DMS53 treated with DMSO at 0.1 percent for 48 hours (cell line): ENCODE measurements at regions not wholly inside any gene's neighbourhood (a gene's known extent, or its start where the extent isn't known, plus 50 kb on each side); places are given as distances from the start of the nearest gene placed in this dataset.
"Not testable (repeated sequence)": the region's sequence is repeated elsewhere in the genome, so short reads cannot be mapped to it uniquely, and the experiment has no call there.

ENCODE experiments used
- DNase-seq: peaks from one replicate; lab custom pipeline; 2025; ENCODE audit not compliant: unreplicated experiment; lab: John Stamatoyannopoulos, UW

- DNase-seq = no peak
Measured at GRCh38 chr13:50225193-50226155, 210.2 kb downstream of the KCNRG start.

- no peak for DNase-seq
Measured at GRCh38 chr13:50226515-50227155, 211.4 kb downstream of the KCNRG start.

DNA sequence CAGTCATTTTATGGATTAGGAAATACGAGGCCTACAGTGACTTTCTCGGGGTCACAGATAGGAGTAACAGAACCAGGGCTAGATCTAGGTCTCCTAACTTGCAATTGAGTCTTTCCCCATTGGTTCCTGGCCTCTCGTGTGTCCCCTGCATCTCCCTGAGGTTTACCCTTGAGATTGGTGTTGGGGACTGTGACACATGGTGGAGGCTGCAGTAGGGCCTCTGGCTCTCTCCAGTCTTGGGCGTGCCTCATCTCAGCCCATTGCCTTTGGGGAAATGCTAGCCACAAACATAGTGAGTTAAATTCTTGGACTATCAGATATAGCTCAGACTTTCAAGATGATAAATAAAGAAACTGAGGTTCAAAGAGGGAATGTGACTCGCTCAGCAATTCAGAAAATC is 212.1 kb downstream of the KCNRG start:
- no peak for DNase-seq

- DNase-seq = no peak
Measured at GRCh38 chr13:50228527-50228926, 213.3 kb downstream of the KCNRG start.

GRCh38 chr13:50229960-50230661 is 214.9 kb downstream of the KCNRG start:
- DNase-seq = no peak

- no peak for DNase-seq
Measured at GRCh38 chr13:50230662-50230978, 215.4 kb downstream of the KCNRG start.

- not testable (repeated sequence) for DNase-seq
Measured at GRCh38 chr13:50233574-50233973, 218.3 kb downstream of the KCNRG start.

- DNase-seq = no peak
Measured at GRCh38 chr13:50235604-50236342, 220.5 kb downstream of the KCNRG start.

DNA sequence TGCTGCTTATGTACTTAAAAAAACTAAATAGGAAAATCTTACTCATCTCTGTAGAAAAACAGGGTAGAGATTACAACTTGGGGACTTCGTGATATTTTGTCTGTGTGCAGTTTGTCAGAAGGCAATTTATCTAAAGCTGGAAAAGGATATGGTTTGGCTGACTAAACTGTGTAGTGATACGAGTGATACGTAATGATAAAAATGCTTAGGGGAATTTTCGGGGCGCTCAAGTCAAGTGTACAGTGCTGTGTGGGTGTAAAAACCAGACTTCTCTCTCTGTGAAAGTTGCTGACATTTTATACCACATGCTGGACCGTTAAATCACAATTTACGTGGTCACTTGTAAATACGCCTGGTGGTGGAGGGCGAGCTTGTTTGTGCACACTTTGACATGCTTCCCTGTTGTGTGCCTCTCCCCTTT is 221.7 kb downstream of the KCNRG start:
- DNase-seq = no peak

DNA sequence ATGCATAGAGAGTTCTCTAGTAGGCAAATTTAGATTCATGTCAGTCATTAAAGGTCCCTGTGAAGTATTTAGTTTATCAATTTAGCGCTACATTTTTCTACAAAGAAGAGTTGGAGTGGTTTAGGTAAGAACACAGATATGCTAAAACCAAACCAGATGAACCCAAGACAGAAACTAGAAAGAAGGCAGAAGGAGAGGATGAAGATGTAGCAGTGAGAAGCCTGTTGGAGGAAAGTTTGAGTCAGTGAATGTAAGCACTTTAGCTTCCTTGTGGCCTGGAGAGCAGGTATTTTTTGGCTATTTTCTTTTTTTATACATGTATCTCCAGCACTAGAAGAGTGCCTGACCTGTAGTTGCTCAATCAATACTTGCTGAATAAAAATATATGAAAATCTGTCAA is 223.7 kb downstream of the KCNRG start:
- no peak for DNase-seq

GRCh38 chr13:50241479-50241878 is 226.2 kb downstream of the KCNRG start:
- no peak for DNase-seq

GRCh38 chr13:50243931-50244330 is 228.7 kb downstream of the KCNRG start:
- no peak for DNase-seq

DNA sequence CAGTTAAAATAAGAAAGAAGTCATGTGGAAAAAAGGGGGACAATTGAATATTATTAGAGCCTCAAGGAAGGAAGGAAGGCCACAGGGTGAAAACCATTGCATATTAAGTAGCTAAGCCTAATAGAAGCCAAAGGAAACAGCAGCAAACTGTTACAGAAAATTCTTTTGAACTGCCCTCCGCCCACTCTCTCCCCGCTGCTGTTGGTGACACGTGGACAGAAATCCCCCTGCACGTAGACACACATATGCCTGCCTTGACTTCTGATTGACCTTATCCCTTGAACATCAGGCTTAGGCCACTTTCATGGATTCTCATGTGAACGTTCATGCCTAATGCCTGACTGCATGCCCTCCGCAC is 229.1 kb downstream of the KCNRG start:
- DNase-seq = no peak

GRCh38 chr13:50244713-50245574 is 229.7 kb downstream of the KCNRG start:
- DNase-seq = peak; percentile 89

GRCh38 chr13:50247223-50247622 is 232.0 kb downstream of the KCNRG start:
- no peak for DNase-seq

- no peak for DNase-seq
Measured at GRCh38 chr13:50248516-50249143, 233.4 kb downstream of the KCNRG start.

- DNase-seq = no peak
Measured at GRCh38 chr13:50249144-50249521, 233.9 kb downstream of the KCNRG start.

GRCh38 chr13:50250401-50250800 is 235.2 kb downstream of the KCNRG start:
- DNase-seq = no peak

DNA sequence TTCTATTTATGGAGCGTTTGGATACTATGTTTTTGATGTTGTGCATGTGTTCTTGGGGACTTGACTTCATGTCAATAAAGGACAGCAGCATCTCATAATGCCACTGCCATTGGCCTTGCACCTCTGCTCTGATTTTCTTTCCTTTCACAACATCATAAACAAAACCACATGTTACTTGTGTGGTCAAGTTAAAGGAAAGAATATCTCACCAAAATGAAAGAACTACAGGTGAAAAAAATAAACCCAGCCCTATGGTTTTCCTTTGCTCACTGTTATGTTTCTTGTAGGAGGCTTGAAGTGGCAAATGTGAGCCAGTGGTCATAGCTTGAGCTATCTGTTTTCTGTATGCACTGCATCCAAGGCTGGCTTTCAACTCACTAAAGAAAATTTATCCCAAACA is 240.4 kb downstream of the KCNRG start:
- DNase-seq = no peak
